Frontal cortex (tissue), 3 donors: ENCODE measurements at regions not wholly inside any gene's neighbourhood (a gene's known extent, or its start where the extent isn't known, plus 50 kb on each side); places are given as distances from the start of the nearest gene placed in this dataset.
"Not testable (repeated sequence)": the region's sequence is repeated elsewhere in the genome, so short reads cannot be mapped to it uniquely, and the experiment has no call there.

Experiments
- DNase-seq, 2 donors: peaks; one replicate each; pipeline ENCODE4 v3.0.0; 2012; ENCODE audit warnings: low spot score in 2 of 2
- FAIRE-seq: peaks from 2 replicates; lab custom pipeline; 2012; peaks lifted over from hg19 to GRCh38; lab: Jason Lieb, UNC
- donor health status: control.
- donor health status: control.
- donor health status: control.

DNA sequence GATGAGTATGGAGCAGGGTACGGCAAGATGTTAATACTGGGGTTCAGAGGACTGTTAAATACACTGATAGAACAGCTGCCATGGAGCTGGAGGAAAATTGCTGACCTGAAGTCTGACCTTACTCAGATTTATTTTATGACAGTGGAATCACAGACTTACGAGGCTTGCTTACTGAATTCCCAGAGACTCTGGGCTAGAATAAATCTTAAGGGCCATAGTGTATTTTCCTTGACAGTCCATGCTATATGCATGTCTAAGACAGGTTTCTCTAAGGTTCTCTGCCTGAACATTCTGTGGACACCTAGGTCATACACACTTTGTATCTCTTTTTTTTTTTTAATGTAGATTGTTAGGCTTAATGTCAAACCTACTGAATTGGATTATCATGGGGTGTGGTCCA, 633.2 kb upstream of the ACTRT1 start:
- FAIRE-seq: no peak
- DNase-seq: no peak

DNA sequence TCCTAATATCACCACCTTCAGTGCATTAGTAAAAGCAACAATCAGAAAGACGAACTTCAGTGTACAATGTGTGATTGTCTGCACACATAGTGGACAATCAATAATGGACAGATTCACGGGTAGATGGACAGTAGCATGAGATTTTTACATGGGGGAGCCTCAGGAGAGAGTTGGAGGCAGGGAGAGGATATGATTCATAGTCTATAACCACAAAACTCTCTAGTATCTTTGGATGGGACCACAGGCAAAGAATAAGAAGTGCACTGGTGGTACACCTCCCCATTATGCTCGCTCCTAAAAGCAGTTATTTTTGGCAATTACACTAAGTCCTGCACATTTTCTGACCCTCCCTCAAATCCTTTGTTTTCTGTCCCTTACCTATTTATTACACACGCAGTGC, 624.4 kb upstream of the ACTRT1 start:
- DNase-seq: no peak
- FAIRE-seq: no peak

DNA sequence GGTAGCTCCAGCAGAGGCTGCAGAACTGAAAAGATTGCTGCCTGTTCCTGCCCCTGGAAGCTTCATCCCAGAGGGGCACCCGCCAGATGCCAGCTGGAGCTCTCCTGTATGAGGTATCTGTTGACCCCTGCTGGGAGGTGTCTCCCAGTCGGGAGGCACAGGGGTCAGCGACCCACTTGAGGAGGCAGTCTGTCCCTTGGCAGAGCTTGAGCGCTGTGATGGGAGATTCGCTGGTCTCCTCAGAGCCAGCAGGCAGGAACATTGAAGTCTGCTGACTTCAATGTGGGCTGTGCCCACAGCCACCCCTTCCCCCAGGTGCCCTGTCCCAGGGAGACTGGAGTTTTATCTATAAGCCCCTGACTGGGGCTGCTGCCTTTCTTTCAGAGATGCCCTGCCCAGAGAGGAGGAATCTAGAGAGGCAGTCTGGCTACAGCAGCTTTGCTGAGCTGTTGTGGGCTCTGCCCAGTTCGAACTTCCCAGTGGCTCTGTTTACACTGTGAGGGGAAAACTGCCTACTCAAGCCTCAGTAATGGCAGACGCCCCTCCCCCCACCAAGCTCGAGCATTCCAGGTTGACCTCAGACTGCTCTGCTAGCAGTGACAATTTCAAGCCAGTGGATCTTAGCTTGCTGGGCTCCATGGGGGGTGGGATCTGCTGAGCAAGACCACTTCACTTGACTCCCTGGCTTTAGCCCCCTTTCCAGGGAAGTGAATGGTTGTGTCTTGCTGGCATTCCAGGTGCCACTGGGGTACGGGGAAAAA, 622.3 kb upstream of the ACTRT1 start:
- FAIRE-seq, DNase-seq: not testable (repeated sequence)

DNA sequence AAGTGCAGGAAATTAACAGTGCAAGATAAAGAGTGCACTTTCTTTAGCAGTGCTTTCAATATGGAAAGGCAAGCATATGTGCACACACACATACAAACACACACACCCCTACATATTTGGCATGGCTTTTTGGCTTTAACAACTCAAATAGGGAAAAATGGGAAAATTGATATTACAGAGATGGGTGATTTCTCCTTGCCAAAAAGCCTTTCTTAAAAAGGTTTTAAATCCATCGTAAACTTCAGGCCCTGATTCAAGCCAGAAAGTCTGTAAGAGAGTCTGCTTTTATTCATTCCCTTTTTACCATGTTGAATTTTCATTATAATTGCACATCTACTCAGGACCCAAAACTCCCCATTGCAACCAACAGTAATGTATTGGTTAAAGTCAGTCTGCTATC, 612.0 kb upstream of the ACTRT1 start:
- DNase-seq: no peak
- FAIRE-seq: no peak

DNA sequence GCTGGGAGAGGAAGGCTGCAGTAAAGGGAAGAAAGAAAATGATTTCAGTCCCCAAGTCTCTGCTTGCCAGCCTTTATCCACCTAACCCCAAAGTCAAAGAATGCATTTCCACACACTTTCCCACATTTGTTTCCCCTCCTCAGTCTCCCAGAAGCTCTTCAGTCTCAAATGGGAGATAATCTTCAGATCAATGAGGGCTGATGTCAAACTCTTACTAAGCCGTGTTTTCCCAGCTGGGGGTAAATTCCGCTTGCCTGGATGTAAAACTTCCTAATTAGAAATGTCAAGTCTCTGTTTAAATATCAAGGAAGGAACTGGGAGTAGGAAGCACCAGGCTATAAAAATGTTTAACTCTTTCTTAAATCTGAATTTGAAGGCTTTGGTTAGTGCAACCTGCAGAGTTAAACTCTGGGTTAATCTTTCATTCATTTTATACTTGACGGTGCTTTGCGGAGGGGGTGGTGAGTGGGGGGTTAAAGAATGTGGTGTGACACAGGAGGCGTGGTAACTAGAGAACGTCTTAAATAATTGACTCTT, 601.4 kb upstream of the ACTRT1 start:
- DNase-seq (no peak), FAIRE-seq (no peak)

DNA sequence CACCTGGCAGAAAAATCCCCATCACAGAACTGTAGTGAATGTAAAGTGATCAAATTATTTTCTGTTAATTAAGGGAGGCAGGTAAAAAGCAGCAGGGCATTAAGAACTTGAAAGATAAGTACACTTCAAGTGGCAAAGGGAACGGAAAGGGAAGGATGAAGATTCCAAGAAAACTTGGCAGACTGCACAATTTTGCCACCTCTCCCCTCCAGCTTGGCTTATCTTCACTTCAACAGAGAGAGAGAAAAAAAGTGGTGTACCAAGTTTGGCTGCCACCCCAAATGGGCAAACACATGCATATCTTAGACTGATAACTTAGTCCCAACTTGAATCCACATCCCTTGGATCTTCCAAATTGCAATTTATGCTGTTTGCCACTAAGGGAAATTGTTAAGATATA, 598.1 kb upstream of the ACTRT1 start:
- FAIRE-seq: no peak
- no peak for DNase-seq

DNA sequence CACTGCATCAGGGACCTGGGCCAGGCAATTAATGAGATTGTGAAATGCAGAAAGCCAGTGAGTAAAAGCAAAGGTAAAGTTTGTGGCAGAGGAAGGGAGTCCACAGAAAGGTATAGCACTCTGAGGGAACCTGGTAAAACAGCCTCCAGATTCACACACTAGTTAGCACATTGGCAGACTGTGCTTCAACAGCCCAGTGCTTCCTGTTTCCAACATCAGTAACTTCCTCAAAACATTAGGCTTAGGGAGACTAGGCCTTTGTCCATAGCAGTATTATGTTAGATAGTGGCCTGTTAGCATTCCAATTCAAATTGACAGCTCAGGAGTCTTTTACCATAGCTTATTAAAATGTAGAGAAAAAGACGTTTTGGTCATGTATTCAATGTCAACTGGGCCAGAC, 582.6 kb upstream of the ACTRT1 start:
- FAIRE-seq (no peak), DNase-seq (no peak)

DNA sequence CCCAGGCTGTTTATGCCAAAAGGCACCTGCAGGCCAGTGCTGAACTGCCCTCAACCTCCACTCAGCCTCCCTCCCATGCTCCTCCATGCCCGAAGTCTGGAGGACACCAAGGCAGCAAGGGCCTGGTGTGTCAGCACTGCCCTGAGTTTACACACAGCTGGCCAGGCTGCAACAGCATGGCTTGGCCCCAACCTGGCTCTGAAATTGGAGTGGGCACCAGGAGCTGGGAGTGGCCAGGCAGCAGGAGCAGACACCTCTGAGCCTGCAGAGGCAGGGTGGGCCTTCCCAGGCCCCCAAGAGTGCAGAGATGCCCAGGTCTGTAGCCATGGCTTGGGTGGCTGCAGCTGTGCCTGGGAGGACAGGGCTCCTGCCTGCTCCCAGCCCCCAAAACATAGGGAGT, 571.2 kb upstream of the ACTRT1 start:
- FAIRE-seq (no peak), DNase-seq (no peak)

DNA sequence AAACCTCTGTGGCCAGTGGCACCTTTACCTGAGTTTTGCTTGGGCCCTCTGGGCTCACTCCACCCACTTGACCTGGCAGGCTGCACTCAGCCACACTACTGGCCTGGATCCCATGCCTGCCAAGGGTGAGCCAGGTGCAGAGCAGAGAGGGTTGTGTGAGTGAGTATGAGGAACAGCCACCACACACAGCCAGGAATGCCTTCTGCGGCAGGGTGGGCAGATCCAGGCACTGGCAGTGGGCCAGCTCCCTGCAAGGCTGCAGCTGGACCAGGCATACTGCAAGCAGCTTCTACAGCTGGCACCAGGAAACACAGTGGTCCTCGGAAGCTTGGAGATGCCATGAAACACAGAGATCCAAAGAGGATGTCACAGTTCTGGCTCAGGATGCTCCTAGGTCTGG, 570.1 kb upstream of the ACTRT1 start:
- FAIRE-seq (no peak), DNase-seq (no peak)

DNA sequence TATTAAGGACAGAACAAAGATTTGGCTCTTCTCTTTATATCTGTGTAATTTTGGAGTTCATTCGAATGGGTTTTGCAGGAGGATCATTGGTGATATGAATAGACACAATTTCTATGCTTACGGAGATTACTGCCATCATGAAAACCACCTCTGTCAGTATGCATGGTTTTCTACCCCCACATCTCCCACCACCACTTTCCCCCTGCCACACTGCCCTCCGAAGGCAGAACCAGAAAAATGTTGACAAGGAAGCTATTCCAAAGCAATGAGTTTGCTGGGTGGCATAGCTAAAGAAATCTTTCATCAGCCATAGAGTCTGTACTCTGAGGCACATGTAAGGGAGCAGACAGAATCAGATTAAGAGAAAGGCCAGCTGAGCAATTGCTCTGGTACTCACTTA, 567.3 kb upstream of the ACTRT1 start:
- FAIRE-seq (no peak), DNase-seq (no peak)

DNA sequence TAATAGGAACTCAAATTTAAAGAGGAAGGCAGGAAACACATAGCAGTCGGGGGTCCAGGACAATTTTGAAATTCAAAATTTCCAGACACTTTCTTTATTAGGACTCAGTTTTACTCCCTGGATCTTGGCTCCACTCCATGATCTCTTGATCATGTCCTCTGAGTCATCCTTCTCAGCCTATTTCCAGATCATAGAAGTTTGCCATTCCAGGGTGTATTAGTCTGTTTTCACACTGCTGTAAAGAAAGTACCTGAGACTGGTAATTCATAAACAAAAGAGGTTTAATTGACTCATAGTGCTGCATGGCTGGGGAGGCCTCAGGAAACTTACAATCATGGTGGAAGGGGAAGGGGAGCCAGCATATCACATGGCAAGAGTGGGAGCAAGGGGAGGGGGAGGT, 564.7 kb upstream of the ACTRT1 start:
- FAIRE-seq (no peak), DNase-seq (no peak)

DNA sequence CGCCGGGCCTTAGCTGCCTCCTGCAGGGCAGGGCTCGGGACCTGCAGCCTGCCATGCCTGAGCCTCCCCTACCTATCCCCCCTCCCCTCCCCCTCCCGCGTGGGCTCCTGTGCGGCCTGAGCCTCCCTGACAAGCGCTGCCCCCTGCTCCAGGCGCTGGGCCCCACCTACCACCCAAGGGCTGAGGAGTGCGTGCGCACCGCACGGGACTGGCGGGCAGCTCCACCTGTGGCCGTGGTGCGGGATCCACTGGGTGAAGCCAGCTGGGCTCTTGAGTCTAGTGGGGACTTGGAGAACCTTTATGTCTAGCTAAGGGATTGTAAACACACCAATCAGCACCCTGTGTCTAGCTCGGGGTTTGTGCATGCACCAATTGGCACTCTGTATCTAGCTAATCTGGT, 554.6 kb upstream of the ACTRT1 start:
- not testable (repeated sequence) for DNase-seq, FAIRE-seq

DNA sequence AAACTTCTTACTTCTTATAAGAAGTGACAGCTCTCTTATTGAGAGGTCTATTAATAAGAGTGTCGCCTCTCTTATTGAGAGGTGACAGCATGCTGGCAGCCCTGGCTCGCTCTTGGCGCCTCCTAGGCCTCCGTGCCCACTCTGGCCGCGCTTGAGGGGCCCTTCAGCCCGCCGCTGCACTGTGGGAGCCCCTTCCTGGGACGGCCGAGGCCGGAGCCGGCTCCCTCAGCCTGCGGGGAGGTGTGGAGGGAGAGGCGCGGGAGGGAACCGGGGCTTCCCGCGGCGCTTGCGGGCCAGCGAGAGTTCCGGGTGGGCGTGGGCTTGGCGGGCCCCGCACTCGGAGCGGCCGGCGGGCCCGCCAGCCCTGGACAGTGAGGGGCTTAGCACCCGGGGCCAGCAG, 554.2 kb upstream of the ACTRT1 start:
- not testable (repeated sequence) for DNase-seq, FAIRE-seq

DNA sequence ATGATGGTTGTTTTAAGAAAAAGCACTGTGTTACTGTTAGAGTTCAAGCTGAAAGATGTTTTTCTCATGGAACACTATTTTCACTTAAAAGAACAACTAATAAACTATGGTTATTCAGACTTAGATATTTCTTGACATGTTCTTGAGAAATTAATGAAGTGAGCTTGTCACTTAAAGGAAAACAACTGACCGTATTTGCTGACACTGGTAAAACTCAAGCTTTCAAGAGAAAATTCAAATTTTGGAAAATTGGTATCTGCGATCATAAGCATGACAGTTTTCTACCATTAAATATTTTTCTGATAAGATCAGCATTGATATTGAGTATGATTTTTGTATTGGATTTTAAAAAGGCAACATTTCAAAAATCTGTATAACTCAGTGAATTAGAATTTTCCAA, 549.5 kb upstream of the ACTRT1 start:
- DNase-seq (no peak), FAIRE-seq (no peak)

DNA sequence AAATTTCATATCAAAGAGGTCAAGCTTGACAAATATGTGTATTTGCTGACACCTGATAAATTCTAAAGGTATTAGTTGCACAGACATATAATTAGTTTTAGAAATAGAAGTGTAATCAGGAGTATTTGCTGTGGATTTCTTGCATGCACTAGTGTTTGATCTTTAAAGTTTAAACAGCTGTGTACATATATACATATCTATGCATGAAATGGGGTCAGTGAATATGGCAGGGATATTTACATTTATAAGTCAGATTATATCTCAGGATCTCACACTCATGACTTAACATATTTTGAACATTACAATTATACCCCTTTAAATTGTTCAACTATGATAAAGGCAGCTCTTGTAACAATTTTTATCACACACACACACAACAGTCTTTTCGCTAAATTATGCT, 547.4 kb upstream of the ACTRT1 start:
- FAIRE-seq: no peak

DNA sequence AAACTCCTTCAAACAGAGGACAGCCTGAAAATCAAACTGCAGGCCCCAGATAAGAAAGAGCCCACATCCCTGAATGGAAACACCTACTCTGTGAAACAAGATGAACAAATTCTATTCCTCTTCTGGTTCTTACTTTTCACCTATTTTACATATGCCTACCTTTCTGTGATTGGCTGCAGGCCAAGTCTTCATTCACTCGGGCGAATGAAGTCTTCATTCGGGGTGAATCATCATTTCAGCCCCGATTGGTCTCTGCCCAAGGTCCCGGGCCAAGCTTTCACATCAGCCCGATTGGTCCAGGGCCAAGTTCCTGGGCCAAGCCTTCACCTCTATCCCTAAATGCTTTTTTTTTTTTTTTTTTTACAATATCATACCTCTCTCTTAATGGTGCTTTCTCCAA, 529.8 kb upstream of the ACTRT1 start:
- DNase-seq (no peak), FAIRE-seq (no peak)

More for the DNA sequence above, 547.4 kb upstream of the ACTRT1 start:
- no peak for DNase-seq

DNA sequence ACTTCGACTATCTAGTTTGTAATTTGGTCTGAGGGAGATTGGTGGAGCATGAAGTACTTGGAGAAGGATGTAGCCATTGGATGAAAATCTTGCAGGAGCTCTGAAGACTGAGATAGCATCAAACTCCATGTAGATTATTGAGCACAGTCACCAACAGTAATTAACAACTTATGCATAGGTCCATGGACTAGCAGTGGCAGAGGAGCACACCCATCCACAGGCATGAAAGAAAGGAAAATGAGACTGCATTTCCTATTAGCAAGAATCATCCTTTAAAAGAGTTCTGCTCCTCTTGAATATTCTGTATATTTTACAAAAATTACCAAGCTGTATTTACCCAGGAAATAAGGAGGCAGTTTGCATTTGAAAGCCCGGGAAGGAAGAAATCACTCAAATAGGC, 529.4 kb upstream of the ACTRT1 start:
- DNase-seq (no peak), FAIRE-seq (no peak)

DNA sequence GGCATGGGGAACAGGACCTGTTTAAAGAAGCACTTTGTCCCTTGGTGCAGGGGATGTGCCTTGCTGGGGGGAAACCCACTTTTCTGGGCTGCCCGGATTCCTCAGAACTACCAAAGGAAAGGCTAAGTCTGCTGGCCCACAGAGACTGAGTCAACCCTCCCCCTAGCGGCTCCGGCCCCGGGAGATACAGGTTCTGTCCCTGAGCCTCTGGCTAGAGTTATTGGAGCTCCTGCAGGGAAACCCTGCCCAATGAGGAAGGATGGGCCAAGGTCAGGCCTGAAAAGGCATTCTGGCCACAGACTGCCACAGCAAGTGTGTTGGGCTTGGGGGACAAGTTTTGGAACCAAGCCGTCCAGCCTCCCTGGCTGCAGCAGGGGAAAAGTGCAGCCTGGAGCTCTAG, 490.9 kb upstream of the ACTRT1 start:
- no peak for DNase-seq
- no peak for FAIRE-seq

DNA sequence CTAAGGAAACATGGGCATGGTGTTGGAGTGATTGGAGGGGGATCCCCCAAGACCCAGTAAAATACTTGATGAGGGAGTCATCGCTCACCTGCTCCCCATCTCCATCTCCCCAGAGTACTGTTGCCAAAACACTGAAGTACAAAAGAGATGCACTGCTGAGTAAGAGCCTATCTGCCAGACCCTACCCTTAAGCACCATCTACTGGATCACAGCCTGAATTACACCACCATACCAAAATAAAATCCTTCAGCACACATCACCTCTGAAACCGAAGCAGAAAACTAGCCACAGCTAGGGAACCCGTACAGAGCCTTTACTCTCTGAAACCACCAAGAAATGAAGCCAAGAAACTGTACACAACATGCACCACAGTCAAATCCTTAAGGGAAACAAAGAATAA, 466.3 kb upstream of the ACTRT1 start:
- no peak for DNase-seq
- no peak for FAIRE-seq

DNA sequence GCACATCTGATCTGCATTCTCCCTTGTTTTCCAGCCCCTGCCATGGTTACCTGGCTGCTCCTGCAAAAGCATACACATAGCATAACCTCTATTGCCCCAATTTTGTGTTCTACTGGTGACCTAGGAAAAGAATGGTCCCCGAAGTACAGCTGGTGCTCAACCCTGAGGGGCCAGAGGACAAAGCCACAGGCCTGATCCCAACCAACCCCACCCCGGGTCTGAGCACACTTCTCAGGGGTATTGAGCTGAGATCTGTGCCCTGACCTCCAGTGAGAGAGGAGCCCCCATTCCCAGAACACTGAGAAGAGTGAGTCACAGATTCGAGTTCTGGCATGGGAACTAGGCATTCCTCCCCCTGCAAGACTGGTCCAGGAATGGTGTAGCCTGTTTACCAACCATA, 465.5 kb upstream of the ACTRT1 start:
- FAIRE-seq (no peak), DNase-seq (no peak)

DNA sequence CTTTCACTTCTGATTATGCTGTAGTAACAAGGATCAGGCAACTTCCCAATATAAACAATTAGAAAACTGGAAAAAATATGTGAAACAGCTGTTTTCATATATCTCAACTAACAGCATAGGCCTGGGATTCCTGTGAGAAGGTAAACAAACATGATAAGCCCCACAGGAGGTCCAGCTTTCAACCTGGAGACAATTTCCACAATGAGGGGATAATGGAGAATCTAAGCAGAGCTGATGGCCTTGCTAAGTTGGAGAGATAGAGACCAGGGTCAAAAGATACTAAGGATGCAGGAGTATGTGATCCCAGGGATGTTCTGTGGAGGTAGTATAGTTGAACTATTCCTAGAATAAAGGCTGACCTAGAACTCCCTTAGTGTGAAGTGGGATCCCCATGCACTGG, 452.3 kb upstream of the ACTRT1 start:
- DNase-seq (no peak), FAIRE-seq (no peak)

DNA sequence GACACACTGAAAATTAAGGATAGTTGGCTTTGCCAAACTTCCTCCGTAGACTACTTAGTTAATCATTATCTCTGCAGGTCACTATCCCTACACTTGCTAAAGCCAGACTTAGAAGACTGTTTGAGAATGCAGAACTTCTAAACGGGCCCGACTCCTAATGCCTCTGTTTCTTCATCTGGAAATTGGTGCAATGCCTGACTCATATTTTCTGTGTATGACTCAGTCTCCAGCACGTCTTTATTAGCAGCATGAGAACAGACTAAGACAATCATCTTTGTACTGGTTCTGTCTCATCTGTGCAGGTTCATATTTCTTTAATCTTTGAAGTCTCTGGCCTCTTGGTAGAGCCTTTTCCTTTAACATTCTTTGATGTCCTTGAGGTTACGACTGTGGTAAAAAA, 411.9 kb upstream of the ACTRT1 start:
- FAIRE-seq: no peak

More for the DNA sequence above, 411.9 kb upstream of the ACTRT1 start:
- no peak for DNase-seq
